KMS-11 (cell line): ENCODE measurements at regions not wholly inside any gene's neighbourhood (a gene's known extent, or its start where the extent isn't known, plus 50 kb on each side); places are given as distances from the start of the nearest gene placed in this dataset.

Experiments used
- H2AFZ ChIP-seq: fragments of 200-600 bp; sonication (generic); 2 replicates; pipeline ENCODE4 v1.6.1; 2016; ENCODE audit warnings: antibody characterized with exemption, mixed run types, low read depth
- H3K27ac ChIP-seq: fragments of 200-600 bp; sonication (generic); 2 replicates; pipeline ENCODE4 v1.6.1; 2016; ENCODE audit warnings: mild to moderate bottlenecking, mixed run types
- H3K27me3 ChIP-seq: fragments of 200-600 bp; sonication (generic); 2 replicates; pipeline ENCODE4 v1.6.1; 2017; ENCODE audit warnings: mild to moderate bottlenecking, low read depth, mixed run types, moderate library complexity; ENCODE audit not compliant: insufficient read depth
- H3K36me3 ChIP-seq: fragments of 200-600 bp; sonication (generic); 2 replicates; pipeline ENCODE4 v1.6.1; 2017; ENCODE audit warnings: mild to moderate bottlenecking, mixed run types; ENCODE audit not compliant: insufficient read depth
- H3K4me1 ChIP-seq: fragments of 200-600 bp; sonication (generic); 2 replicates; pipeline ENCODE4 v1.6.1; 2016; ENCODE audit warnings: mild to moderate bottlenecking, low read depth, mixed run types; ENCODE audit not compliant: poor library complexity, severe bottlenecking
- H3K4me2 ChIP-seq: fragments of 200-600 bp; sonication (generic); 2 replicates; pipeline ENCODE4 v1.7.0; 2016; ENCODE audit warnings: mild to moderate bottlenecking, mixed run types
- H3K4me3 ChIP-seq: fragments of 200-600 bp; sonication (generic); IDR thresholded peaks from 2 replicates; pipeline ENCODE4 v1.6.1; 2017; ENCODE audit warnings: low read depth, low read length, mixed read lengths; ENCODE audit not compliant: insufficient read depth
- H3K79me2 ChIP-seq: fragments of 200-600 bp; sonication (generic); 2 replicates; pipeline ENCODE4 v1.6.1; 2016; ENCODE audit warnings: low read depth, mixed run types; ENCODE audit not compliant: insufficient read depth
- H3K9ac ChIP-seq: fragments of 200-600 bp; sonication (generic); 2 replicates; pipeline ENCODE4 v1.6.1; 2016; ENCODE audit warnings: mild to moderate bottlenecking, mixed run types
- H4K20me1 ChIP-seq: fragments of 200-600 bp; sonication (generic); 2 replicates; pipeline ENCODE4 v1.6.1; 2016; ENCODE audit warnings: mild to moderate bottlenecking, mixed run types; ENCODE audit not compliant: insufficient read depth
- TF ChIP-seq, protein P1 (sequence below): fragments of 200-600 bp; sonication (generic); conservative IDR thresholded peaks from 2 replicates; pipeline ENCODE4 v1.6.1; 2017; ENCODE audit warnings: low read depth, mild to moderate bottlenecking, antibody characterized with exemption, low read length, moderate library complexity, mixed read lengths

DNA sequence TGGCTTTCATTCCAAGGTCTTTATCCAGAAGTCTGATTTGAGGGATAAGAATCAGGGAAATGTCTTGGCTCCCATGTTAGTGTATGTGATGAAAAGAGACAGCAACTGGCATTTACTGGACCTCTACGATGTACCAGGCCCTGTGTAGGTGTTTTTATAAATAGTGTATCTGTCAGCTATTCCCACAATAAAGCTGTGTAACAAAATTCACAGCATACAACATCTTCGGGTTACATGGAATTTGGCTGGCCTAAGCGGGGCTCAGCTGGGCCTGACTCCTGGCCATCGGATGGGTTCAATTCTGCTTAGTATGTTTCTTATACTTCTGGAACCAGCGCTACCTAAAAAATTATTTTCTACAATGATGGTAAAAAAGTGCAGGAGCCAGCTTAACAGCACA, 128.2 kb downstream of the SNX5 start:
- Histone ChIP-seq H3K36me3 (no peaks in the 10 kb centered on the region), H3K4me3 (no peak overlapping the region), H3K27ac (no peak overlapping the region), H3K9ac (no peak overlapping the region), H3K79me2 (no peaks in the 10 kb centered on the region), H3K27me3 (no peaks in the 10 kb centered on the region), H3K4me2 (no peak overlapping the region), H2AFZ (no peak overlapping the region), H4K20me1 (no peaks in the 10 kb centered on the region), H3K4me1 (no peaks in the 10 kb centered on the region)
- TF ChIP-seq, protein P1, sequence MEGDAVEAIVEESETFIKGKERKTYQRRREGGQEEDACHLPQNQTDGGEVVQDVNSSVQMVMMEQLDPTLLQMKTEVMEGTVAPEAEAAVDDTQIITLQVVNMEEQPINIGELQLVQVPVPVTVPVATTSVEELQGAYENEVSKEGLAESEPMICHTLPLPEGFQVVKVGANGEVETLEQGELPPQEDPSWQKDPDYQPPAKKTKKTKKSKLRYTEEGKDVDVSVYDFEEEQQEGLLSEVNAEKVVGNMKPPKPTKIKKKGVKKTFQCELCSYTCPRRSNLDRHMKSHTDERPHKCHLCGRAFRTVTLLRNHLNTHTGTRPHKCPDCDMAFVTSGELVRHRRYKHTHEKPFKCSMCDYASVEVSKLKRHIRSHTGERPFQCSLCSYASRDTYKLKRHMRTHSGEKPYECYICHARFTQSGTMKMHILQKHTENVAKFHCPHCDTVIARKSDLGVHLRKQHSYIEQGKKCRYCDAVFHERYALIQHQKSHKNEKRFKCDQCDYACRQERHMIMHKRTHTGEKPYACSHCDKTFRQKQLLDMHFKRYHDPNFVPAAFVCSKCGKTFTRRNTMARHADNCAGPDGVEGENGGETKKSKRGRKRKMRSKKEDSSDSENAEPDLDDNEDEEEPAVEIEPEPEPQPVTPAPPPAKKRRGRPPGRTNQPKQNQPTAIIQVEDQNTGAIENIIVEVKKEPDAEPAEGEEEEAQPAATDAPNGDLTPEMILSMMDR, result no peak

- Histone ChIP-seq H4K20me1 (no peaks in the 10 kb centered on the region), H3K27ac (no peak overlapping the region), H2AFZ (no peak overlapping the region), H3K27me3 (no peaks in the 10 kb centered on the region), H3K4me2 (no peak overlapping the region), H3K4me3 (no peak overlapping the region), H3K9ac (no peak overlapping the region), H3K4me1 (no peaks in the 10 kb centered on the region), H3K36me3 (no peaks in the 10 kb centered on the region), H3K79me2 (no peaks in the 10 kb centered on the region)
- TF ChIP-seq, protein P1, result no peak
Measured at GRCh38 chr20:17838921-17839320, 129.7 kb downstream of the SNX5 start.

- Histone ChIP-seq H4K20me1 (no peaks in the 10 kb centered on the region), H3K4me1 (no peaks in the 10 kb centered on the region), H3K79me2 (no peaks in the 10 kb centered on the region), H2AFZ (no peak overlapping the region), H3K27me3 (no peaks in the 10 kb centered on the region), H3K27ac (no peak overlapping the region), H3K4me3 (no peak overlapping the region), H3K9ac (no peak overlapping the region), H3K36me3 (no peaks in the 10 kb centered on the region), H3K4me2 (no peak overlapping the region)
- TF ChIP-seq, protein P1, result no peak
Measured at GRCh38 chr20:17837179-17837578, 131.4 kb downstream of the SNX5 start.

DNA sequence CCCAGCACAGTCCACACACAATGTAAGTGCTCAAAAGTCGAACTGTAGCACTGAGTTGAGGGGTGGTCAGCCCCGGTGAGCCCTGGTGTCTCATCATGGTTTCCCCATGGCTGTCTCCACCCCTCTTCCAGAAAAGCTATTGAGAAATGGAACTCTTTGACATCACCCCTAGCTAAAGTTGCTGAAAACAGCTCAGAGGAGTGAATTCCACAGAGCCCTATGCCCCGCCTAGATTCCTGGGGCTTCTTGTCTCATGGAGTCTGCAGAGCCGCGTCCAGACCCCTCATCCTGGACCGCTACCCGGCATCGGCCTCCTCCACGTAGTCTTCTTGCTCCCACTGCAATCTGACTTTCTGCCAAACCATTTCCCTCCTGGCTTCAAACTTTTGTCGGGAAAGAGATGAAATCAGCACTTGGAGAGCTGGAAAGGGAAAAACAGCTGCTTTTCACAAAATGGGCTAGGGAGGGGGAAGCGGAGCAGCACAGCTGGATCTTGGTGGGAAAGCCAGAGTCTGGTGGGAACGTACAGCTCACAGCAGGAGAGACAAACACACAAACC, 132.2 kb downstream of the SNX5 start:
- no peak overlapping the region for H3K4me2 ChIP-seq
- H2AFZ ChIP-seq, result no peak overlapping the region

More for the DNA sequence above, 132.2 kb downstream of the SNX5 start:
- Histone ChIP-seq H3K27ac (no peak overlapping the region), H3K36me3 (no peaks in the 10 kb centered on the region), H3K79me2 (no peaks in the 10 kb centered on the region), H4K20me1 (no peaks in the 10 kb centered on the region), H3K9ac (no peak overlapping the region), H3K4me1 (no peaks in the 10 kb centered on the region), H3K27me3 (no peaks in the 10 kb centered on the region), H3K4me3 (no peak overlapping the region)
- TF ChIP-seq, protein P1, result no peak
